ENCODE measurements at regions not wholly inside any gene's neighbourhood (a gene's known extent, or its start where the extent isn't known, plus 50 kb on each side); places are given as distances from the start of the nearest gene placed in this dataset.
"Not testable (repeated sequence)": the region's sequence is repeated elsewhere in the genome, so short reads cannot be mapped to it uniquely, and the experiment has no call there.

DNA sequence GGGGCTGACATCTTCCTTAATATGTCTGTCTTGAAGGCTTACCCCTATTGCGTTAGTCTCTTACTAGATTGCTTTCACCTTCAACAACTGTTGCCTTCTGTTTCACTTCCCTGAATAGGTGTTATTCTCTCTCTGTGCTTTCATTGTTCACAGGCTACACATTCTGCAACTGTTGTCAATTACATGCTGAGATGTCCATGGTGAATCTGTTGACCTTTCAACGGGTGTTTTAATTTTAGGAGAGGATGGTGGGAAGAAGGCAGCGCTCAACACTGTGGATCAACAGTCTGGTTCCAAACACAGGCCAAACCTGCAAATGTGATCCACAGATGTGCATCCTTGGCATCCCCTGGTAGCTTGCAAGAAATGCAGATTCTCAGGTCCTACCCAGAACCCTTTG lies 101.9 kb downstream of the DACT1 start:
- TF ChIP-seq, protein P1, sequence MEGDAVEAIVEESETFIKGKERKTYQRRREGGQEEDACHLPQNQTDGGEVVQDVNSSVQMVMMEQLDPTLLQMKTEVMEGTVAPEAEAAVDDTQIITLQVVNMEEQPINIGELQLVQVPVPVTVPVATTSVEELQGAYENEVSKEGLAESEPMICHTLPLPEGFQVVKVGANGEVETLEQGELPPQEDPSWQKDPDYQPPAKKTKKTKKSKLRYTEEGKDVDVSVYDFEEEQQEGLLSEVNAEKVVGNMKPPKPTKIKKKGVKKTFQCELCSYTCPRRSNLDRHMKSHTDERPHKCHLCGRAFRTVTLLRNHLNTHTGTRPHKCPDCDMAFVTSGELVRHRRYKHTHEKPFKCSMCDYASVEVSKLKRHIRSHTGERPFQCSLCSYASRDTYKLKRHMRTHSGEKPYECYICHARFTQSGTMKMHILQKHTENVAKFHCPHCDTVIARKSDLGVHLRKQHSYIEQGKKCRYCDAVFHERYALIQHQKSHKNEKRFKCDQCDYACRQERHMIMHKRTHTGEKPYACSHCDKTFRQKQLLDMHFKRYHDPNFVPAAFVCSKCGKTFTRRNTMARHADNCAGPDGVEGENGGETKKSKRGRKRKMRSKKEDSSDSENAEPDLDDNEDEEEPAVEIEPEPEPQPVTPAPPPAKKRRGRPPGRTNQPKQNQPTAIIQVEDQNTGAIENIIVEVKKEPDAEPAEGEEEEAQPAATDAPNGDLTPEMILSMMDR (IDR thresholded peaks at IDR 0.05; ENCODE audit: low read depth, low read length, missing control alignments), result no peak
- no peak overlapping the region for H3K4me3 ChIP-seq (replicated peaks; ENCODE audit: low read depth, low read length)
- no peak for DNase-seq (ENCODE audit: extremely low read depth, low read depth)

DNA sequence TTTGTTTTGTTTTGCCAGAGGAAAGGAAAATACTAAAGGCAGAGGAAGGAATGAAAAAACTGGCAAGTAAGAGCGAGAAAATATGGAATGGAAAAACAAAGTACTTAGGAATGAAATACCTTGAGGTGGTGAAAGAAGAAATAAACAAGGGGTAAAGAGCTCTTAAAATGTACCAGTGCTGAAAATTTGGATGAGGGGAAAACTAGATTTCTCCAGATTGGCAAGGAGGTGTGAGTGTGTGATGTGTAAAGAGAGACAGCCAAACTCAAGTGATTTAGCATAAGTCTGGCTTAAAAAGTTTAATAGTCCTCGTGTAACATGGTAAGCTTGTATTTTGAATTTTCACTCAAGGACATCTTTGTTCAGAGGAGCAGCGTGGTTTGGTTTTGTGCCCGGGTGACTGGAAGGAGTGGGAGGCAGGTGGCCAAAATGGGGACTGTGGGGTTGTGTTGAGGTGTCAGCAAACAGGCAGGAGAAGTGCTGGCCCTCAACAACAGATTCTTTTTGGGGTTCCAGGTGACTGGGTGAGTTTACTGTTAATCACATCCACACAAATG lies 102.7 kb downstream of the DACT1 start:
- DNase-seq (ENCODE audit: extremely low read depth, low read depth), result no peak
- TF ChIP-seq, protein P1 (IDR thresholded peaks at IDR 0.05; ENCODE audit: low read depth, low read length, missing control alignments), result no peak

DNA sequence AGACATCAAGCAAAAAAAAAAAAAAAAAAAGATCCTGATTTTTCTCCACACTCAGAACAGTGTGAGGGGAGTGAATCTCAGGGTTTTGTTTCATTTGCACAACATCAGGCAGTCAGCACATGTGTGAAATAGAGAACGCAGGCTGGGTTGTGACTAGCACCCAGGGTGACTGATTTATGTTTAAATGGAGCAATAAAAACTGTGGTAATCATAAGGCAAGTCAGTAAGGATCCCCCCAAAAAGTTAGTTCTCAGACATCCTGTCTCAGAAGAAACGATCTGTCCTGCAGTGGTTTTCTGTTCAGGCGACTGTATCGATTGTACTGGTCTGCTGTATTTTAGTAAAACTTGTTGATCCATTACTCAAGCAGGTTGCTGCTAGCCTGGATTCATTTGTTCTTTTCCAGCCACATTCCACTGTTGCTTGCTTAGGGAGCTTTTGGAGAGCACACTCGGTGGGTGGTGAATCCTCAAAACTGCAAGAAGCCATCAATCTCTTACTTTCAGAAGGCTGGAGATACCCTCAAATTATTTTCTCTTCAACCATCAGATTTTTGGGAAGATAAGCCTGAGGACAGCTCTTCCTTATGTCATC lies 107.1 kb downstream of the DACT1 start:
- DNase-seq (ENCODE audit: extremely low read depth, low read depth), result no peak
- no peak overlapping the region for H3K4me3 ChIP-seq (replicated peaks; ENCODE audit: low read depth, low read length)
- TF ChIP-seq, protein P1 (IDR thresholded peaks at IDR 0.05; ENCODE audit: low read depth, low read length, missing control alignments), result no peak

More for the DNA sequence above, 102.7 kb downstream of the DACT1 start:
- no peak overlapping the region for H3K4me3 ChIP-seq (replicated peaks; ENCODE audit: low read depth, low read length)

DNA sequence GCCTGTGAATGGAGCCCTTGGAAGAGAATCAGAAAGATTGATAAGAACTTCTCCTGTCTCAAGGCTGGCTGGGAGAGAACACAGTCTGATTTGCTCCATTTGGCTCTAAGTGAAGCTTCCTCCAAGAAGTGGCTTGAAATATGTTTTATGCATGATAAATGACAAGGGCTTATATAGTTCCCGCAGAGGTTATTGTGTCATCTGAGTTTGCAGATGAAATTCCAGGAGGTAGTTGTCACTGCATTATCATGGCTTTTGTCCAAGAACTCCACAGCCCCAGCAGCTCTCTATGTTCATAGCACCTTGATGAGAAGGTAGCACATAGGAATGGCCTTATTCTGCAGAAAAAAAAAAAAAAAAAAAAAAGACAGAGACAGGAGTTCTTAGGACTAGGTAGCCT lies 108.5 kb downstream of the DACT1 start:
- TF ChIP-seq, protein P1 (IDR thresholded peaks at IDR 0.05; ENCODE audit: low read depth, low read length, missing control alignments), result no peak
- DNase-seq (ENCODE audit: extremely low read depth, low read depth), result no peak
- H3K4me3 ChIP-seq (replicated peaks; ENCODE audit: low read depth, low read length), result no peak overlapping the region

DNA sequence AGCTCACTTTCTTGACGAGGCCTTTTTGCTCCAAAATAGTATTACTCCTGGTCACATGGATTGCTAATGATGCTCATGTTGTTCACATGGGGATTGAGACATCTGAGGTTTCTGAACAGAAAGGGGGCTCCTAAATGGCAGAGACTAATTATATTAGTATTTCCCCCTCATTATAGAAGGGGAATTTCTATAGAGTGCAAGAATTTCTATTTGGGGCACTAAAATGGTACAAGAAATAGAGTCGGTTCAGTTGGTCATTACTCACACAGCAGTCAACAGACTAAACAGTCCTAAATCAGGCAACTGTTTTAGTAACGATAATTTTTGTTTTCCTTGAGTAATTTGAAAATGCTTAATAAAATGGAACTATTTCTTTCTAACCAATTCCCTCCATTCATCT lies 108.9 kb downstream of the DACT1 start:
- no peak for DNase-seq (ENCODE audit: extremely low read depth, low read depth)
- H3K4me3 ChIP-seq (replicated peaks; ENCODE audit: low read depth, low read length), result no peak overlapping the region
- TF ChIP-seq, protein P1 (IDR thresholded peaks at IDR 0.05; ENCODE audit: low read depth, low read length, missing control alignments), result no peak

DNA sequence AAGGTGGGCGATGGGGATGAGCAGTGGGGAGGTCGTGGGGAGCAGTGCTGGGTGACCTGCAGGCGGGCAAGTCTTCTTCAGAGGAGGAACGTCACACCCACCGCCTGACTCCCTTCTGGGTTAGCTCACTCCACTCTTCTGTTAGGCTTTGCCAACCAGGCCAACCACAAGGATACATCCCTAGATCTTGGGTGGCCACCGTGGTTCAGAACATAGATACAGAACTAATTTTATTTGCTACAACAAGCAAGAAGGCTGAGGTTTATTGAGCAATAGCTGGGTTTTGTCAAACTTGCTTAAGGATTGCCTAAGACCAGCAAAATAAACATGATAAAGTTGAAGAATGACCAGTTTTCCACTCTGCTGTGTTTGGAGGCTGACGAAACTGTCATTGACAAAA lies 109.4 kb downstream of the DACT1 start:
- TF ChIP-seq, protein P1 (IDR thresholded peaks at IDR 0.05; ENCODE audit: low read depth, low read length, missing control alignments), result no peak
- no peak for DNase-seq (ENCODE audit: extremely low read depth, low read depth)
- no peak overlapping the region for H3K4me3 ChIP-seq (replicated peaks; ENCODE audit: low read depth, low read length)

DNA sequence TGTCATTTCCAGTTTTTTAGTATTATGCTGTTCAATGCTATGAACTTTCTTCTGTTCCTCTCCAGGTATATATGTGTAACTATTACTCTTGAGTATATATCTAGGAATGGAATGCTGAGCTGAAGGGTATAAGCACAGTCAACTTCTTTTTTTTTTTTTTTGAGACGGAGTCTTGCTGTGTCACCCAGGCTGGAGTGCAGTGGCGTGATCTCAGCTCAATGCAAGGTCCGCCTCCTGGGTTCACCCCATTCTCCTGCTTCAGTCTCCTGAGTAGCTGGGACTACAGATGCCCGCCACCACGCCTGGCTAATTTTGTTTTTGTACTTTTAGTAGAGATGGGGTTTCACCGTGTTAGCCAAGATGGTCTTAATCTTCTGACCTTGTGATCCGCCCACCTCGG lies 110.5 kb downstream of the DACT1 start:
- DNase-seq (ENCODE audit: extremely low read depth, low read depth); H3K4me3 ChIP-seq (replicated peaks; ENCODE audit: low read depth, low read length): not testable (repeated sequence)
